ENCODE measurements at regions not wholly inside any gene's neighbourhood (a gene's known extent, or its start where the extent isn't known, plus 50 kb on each side); places are given as distances from the start of the nearest gene placed in this dataset.

GRCh38 chr6:74969591-74970267 is 236.1 kb downstream of the COL12A1 start:
- Histone ChIP-seq H3K27ac (no peak overlapping the region), H3K4me3 (no peak overlapping the region), H3K36me3 (no peaks in the 10 kb centered on the region), H3K27me3 (no peaks in the 10 kb centered on the region), H3K9me3 (peaks cover 0 to 12% of the 10 kb centered on the region in 2 donors), H3K4me1 (no peaks in the 10 kb centered on the region)
- no peak for TF ChIP-seq CTCF (IDR thresholded peaks at IDR 0.05)
- no peak for DNase-seq (ENCODE audit: low spot score)

GRCh38 chr6:74967821-74968220 is 238.0 kb downstream of the COL12A1 start:
- Histone ChIP-seq H3K27me3 (no peaks in the 10 kb centered on the region), H3K4me3 (no peak overlapping the region), H3K36me3 (no peaks in the 10 kb centered on the region), H3K9me3 (peaks cover 0 to 28% of the 10 kb centered on the region in 2 donors), H3K27ac (no peak overlapping the region), H3K4me1 (no peaks in the 10 kb centered on the region)
- no peak for TF ChIP-seq CTCF (IDR thresholded peaks at IDR 0.05)
- no peak for DNase-seq (ENCODE audit: low spot score)

GRCh38 chr6:74966712-74967111 is 239.1 kb downstream of the COL12A1 start:
- Histone ChIP-seq H3K27me3 (no peaks in the 10 kb centered on the region), H3K4me3 (no peak overlapping the region), H3K9me3 (peaks cover 0 to 28% of the 10 kb centered on the region in 2 donors), H3K27ac (no peak overlapping the region), H3K4me1 (no peaks in the 10 kb centered on the region), H3K36me3 (no peaks in the 10 kb centered on the region)
- TF ChIP-seq CTCF (IDR thresholded peaks at IDR 0.05) = no peak
- DNase-seq (ENCODE audit: low spot score) = no peak

GRCh38 chr6:74964871-74965441 is 240.9 kb downstream of the COL12A1 start:
- DNase-seq (ENCODE audit: low spot score) = no peak
- Histone ChIP-seq H3K27ac (no peak overlapping the region), H3K27me3 (no peaks in the 10 kb centered on the region), H3K4me3 (no peak overlapping the region), H3K36me3 (no peaks in the 10 kb centered on the region), H3K9me3 (peaks cover 0 to 28% of the 10 kb centered on the region in 2 donors), H3K4me1 (no peaks in the 10 kb centered on the region)
- TF ChIP-seq CTCF (IDR thresholded peaks at IDR 0.05) = no peak

- H3K36me3 ChIP-seq = no peaks in the 10 kb centered on the region
- peaks cover 0 to 19% of the 10 kb centered on the region in 2 donors for H3K9me3 ChIP-seq
- H3K27me3 ChIP-seq = no peaks in the 10 kb centered on the region
- no peaks in the 10 kb centered on the region for H3K4me1 ChIP-seq
- DNase-seq (ENCODE audit: low spot score) = no peak
- TF ChIP-seq CTCF (IDR thresholded peaks at IDR 0.05) = no peak
- H3K4me3 ChIP-seq = no peak overlapping the region
- no peak overlapping the region for H3K27ac ChIP-seq
These were observed 249.1 kb downstream of the COL12A1 start for GRCh38 chr6:74956559-74957428.
